22Rv1 (cell line): ENCODE measurements at regions not wholly inside any gene's neighbourhood (a gene's known extent, or its start where the extent isn't known, plus 50 kb on each side); places are given as distances from the start of the nearest gene placed in this dataset.

Experiments
- H3K27ac ChIP-seq: fragments of 450-650 bp; 2 replicates; pipeline ENCODE4 v1.5.1; 2017
- ZFX ChIP-seq: fragments of 450-650 bp; IDR thresholded peaks from 2 replicates; pipeline ENCODE4 v1.6.1; 2017; ENCODE audit warnings: antibody characterized with exemption, borderline replicate concordance
- TF ChIP-seq, protein P1 (sequence below): fragments of 450-650 bp; IDR thresholded peaks from 2 replicates; pipeline ENCODE4 v1.5.1; 2017; ENCODE audit warnings: mild to moderate bottlenecking

DNA sequence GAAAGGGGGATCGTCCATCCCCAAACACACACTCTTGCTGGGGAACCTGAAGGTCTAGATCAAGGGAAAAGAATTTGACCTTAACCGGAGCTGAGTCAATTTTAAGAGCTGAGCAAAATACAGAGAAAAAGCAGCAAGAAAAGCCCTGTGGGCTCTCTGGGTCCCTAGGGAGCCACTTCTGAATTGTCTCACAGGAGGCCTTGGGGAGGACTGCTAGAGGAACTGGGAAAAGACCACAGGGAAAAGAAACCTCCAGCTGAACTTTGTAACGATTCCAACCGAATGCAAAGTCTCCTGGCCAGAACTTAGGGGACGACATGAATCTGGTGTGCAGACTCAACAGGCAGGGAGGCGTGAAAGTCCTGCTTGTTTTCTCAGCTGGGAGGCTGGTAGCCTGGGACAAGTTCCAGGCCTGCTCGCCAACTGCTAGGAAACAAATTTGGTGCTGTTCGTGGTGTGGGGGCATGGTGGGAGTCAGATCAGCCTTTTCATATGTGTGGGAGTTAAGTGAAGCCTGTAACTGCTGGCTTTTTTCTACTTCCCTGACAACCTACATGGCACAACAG is 644.6 kb upstream of the CNTNAP5 start:
- H3K27ac ChIP-seq = no peak overlapping the region
- TF ChIP-seq, protein P1, sequence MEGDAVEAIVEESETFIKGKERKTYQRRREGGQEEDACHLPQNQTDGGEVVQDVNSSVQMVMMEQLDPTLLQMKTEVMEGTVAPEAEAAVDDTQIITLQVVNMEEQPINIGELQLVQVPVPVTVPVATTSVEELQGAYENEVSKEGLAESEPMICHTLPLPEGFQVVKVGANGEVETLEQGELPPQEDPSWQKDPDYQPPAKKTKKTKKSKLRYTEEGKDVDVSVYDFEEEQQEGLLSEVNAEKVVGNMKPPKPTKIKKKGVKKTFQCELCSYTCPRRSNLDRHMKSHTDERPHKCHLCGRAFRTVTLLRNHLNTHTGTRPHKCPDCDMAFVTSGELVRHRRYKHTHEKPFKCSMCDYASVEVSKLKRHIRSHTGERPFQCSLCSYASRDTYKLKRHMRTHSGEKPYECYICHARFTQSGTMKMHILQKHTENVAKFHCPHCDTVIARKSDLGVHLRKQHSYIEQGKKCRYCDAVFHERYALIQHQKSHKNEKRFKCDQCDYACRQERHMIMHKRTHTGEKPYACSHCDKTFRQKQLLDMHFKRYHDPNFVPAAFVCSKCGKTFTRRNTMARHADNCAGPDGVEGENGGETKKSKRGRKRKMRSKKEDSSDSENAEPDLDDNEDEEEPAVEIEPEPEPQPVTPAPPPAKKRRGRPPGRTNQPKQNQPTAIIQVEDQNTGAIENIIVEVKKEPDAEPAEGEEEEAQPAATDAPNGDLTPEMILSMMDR = no peak
- no peak for TF ChIP-seq ZFX

DNA sequence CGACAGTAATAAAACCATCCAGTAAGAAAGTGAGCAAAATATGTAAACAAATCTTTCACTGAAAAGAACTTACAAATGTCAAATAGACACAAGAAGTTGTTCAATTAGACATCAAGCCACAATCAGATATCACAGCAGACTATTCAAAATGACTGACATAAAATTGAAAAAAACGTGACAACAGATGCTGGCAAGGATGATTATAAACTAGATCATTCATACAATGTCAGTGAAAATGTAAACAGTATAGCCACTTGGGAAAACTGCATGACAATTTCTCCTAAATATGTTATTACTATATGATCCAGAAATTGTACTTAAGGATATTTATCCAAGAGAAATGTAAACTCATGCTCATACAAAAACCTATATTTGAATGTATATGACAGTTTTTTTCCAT is 609.4 kb upstream of the CNTNAP5 start:
- TF ChIP-seq, protein P1 = no peak
- TF ChIP-seq ZFX = no peak

DNA sequence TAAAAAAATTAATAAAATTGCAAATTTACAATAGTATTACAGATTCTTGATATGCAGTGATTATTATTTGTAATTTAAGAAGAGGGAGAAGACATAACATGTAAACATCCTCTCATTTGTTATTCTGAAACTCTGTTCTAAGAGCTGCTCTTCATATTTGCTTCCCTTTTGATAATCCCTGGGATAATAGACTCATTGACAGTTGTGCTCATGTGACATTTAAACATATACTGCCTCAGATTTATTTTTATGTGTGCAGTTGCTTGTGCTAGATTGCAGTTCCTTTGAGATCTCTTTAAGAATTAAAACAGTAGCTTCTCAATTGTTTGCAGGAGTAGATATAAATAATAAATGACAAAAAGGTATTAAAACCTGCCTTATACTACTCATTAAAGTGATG is 605.1 kb upstream of the CNTNAP5 start:
- no peak for TF ChIP-seq ZFX
- TF ChIP-seq, protein P1 = no peak
- H3K27ac ChIP-seq = no peak overlapping the region

More for the DNA sequence above, 609.4 kb upstream of the CNTNAP5 start:
- H3K27ac ChIP-seq = no peak overlapping the region

DNA sequence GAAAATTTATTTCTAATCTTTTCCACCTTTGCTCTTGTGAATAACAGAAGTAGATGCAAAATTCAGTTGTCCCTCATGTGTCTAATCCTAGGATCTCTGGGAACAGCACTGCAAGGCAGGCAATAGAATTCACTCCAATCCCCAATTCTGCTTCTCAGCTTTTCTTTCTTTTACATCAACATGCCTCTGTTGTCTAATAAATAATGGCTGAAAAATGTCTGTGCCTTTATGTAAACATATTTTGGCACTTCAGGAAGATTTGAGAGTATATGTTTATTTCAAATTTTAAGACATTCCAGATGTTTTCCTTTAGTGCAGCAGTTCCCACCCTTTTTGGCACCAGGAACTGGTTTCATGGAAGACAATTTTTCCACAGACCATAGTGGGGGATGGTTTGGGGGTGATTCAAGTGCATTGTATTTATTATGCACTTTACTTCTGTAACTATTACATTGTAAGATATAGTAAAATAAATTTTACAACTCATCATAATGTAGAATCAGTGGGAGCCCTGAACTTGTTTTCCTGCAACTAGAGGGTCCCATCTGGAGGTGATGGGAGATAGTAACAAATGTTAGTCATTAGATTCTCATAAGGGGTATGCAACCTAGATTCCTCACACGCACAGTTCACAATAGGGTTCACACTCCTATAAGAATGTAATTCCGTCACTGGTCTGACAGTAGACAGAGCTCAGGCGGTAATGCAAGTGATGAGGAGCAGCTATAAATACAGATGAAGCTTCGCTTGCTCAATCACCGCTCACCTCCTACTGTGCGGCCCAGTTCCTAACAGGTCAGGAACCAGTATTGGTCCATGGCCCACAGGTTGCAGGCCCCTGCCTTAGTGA is 590.3 kb upstream of the CNTNAP5 start:
- H3K27ac ChIP-seq = no peak overlapping the region
- TF ChIP-seq ZFX = no peak
- TF ChIP-seq, protein P1 = no peak

DNA sequence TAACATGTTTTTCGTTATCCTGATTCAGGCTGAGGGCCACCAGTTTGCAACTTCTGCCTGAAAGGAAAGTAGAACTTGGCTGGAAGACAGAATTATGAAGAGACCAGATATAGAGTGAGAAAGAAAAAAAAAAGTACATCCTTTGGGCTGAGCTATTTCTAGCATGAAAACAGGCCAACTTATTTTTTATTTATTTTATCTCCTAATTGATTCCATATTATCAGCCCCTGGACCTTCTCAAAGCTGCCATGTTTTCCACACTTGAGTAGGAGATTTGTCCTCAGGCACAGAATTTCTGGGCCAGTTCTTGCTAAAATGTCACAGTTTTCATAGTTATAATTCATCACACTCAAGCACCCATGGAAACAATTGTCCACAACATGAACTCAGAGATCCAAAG is 586.8 kb upstream of the CNTNAP5 start:
- TF ChIP-seq ZFX = no peak
- TF ChIP-seq, protein P1 = no peak
- H3K27ac ChIP-seq = no peak overlapping the region

DNA sequence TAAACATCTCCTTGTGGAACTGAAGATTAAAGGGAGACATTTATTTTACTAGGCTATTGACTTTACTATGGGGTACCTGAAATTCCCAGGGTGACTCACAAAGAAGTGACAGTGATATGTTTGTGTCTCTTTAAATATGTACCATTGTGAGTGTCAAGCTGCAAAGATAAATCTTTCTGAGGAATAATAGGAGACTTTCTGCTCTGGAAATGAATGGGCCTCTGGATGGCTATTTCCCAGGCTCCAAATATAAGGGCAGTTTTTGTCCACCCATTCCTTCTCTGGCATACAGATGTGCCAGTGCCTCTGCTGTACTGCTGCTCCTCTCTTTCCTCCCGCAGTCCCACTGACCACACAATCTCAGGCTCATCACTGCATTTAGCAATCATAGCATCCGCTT is 586.4 kb upstream of the CNTNAP5 start:
- TF ChIP-seq, protein P1 = no peak
- TF ChIP-seq ZFX = no peak
- H3K27ac ChIP-seq = no peak overlapping the region

DNA sequence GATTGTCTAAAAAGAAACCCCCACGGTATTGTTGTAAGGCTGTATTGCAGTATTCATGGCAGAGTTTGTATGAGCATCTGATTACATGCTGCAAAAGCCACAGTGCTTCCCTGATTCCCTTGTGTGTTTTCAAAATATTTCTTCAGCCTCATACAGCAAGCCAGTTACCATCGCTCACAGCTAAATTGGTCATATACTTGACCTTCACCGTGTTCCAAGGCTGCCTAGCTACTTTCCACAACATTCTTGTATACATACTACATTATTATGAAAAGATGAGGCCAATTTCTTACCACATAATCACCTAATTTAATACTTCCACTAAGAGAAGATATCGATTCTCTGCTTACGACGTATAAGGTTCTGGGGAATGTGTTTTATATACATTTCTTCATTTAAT is 576.3 kb upstream of the CNTNAP5 start:
- TF ChIP-seq, protein P1 = no peak
- no peak for TF ChIP-seq ZFX
- H3K27ac ChIP-seq = no peak overlapping the region
